ENCODE measurements at regions not wholly inside any gene's neighbourhood (a gene's known extent, or its start where the extent isn't known, plus 50 kb on each side); places are given as distances from the start of the nearest gene placed in this dataset.

GRCh38 chr5:128635379-128635778 lies 97.3 kb upstream of the FBN2 start:
- Mint-ChIP-seq H3K4me3 (no peak overlapping the region), H3K9me3 (peaks cover 2% of the 10 kb centered on the region in 2 donors), H3K36me3 (ENCODE audit: insufficient read depth in 2 of 2) (peaks cover 0 to 2% of the 10 kb centered on the region in 2 donors), H3K27me3 (ENCODE audit: low read depth) (no peaks in the 10 kb centered on the region), H3K27ac (no peak overlapping the region), H3K4me1 (ENCODE audit: low read depth) (no peaks in the 10 kb centered on the region)
- DNase-seq: no peak
- ATAC-seq (replicated peaks in 1 of 2): no peak

GRCh38 chr5:128636361-128636760 lies 98.3 kb upstream of the FBN2 start:
- DNase-seq: no peak
- peaks cover 0 to 2% of the 10 kb centered on the region in 2 donors for H3K36me3 Mint-ChIP-seq (ENCODE audit: insufficient read depth in 2 of 2)
- no peaks in the 10 kb centered on the region for H3K27me3 Mint-ChIP-seq (ENCODE audit: low read depth)
- H3K4me1 Mint-ChIP-seq (ENCODE audit: low read depth): no peaks in the 10 kb centered on the region
- no peak overlapping the region for H3K27ac Mint-ChIP-seq
- no peak overlapping the region for H3K4me3 Mint-ChIP-seq
- no peak for ATAC-seq (replicated peaks in 1 of 2)
- H3K9me3 Mint-ChIP-seq: peaks cover 2% of the 10 kb centered on the region in 2 donors

GRCh38 chr5:128637031-128637430 lies 99.0 kb upstream of the FBN2 start:
- Mint-ChIP-seq H3K36me3 (ENCODE audit: insufficient read depth in 2 of 2) (peaks cover 0 to 2% of the 10 kb centered on the region in 2 donors), H3K4me3 (no peak overlapping the region), H3K27me3 (ENCODE audit: low read depth) (no peaks in the 10 kb centered on the region), H3K27ac (no peak overlapping the region), H3K4me1 (ENCODE audit: low read depth) (no peaks in the 10 kb centered on the region), H3K9me3 (peaks cover 0 to 2% of the 10 kb centered on the region in 2 donors)
- DNase-seq (no peak), ATAC-seq (replicated peaks in 1 of 2) (no peak)

GRCh38 chr5:128641861-128642260 lies 103.8 kb upstream of the FBN2 start:
- DNase-seq (no peak), ATAC-seq (replicated peaks in 1 of 2) (no peak)
- Mint-ChIP-seq H3K4me3 (no peak overlapping the region), H3K4me1 (ENCODE audit: low read depth) (no peaks in the 10 kb centered on the region), H3K36me3 (ENCODE audit: insufficient read depth in 2 of 2) (no peaks in the 10 kb centered on the region), H3K27me3 (ENCODE audit: low read depth) (no peaks in the 10 kb centered on the region), H3K27ac (no peak overlapping the region), H3K9me3 (peaks cover 1 to 3% of the 10 kb centered on the region in 2 donors)

- no peaks in the 10 kb centered on the region for H3K36me3 Mint-ChIP-seq (ENCODE audit: insufficient read depth in 2 of 2)
- H3K27me3 Mint-ChIP-seq (ENCODE audit: low read depth): no peaks in the 10 kb centered on the region
- no peak for DNase-seq
- H3K4me1 Mint-ChIP-seq (ENCODE audit: low read depth): no peaks in the 10 kb centered on the region
- H3K9me3 Mint-ChIP-seq: peaks cover 1 to 3% of the 10 kb centered on the region in 2 donors
- H3K4me3 Mint-ChIP-seq: no peak overlapping the region
- H3K27ac Mint-ChIP-seq: no peak overlapping the region
- ATAC-seq (replicated peaks in 1 of 2): no peak
These were observed 106.8 kb upstream of the FBN2 start for GRCh38 chr5:128644863-128645262.

- H3K4me1 Mint-ChIP-seq (ENCODE audit: low read depth): no peaks in the 10 kb centered on the region
- H3K36me3 Mint-ChIP-seq (ENCODE audit: insufficient read depth in 2 of 2): no peaks in the 10 kb centered on the region
- no peak overlapping the region for H3K27ac Mint-ChIP-seq
- H3K4me3 Mint-ChIP-seq: no peak overlapping the region
- DNase-seq: no peak
- no peak for ATAC-seq (replicated peaks in 1 of 2)
- peaks cover 1 to 3% of the 10 kb centered on the region in 2 donors for H3K9me3 Mint-ChIP-seq
- H3K27me3 Mint-ChIP-seq (ENCODE audit: low read depth): no peaks in the 10 kb centered on the region
These were observed 107.5 kb upstream of the FBN2 start for GRCh38 chr5:128645581-128645980.

- no peaks in the 10 kb centered on the region for H3K4me1 Mint-ChIP-seq (ENCODE audit: low read depth)
- peaks cover 1 to 3% of the 10 kb centered on the region in 2 donors for H3K9me3 Mint-ChIP-seq
- no peak overlapping the region for H3K4me3 Mint-ChIP-seq
- ATAC-seq (replicated peaks in 1 of 2) (no peak), DNase-seq (no peak)
- no peaks in the 10 kb centered on the region for H3K36me3 Mint-ChIP-seq (ENCODE audit: insufficient read depth in 2 of 2)
- no peak overlapping the region for H3K27ac Mint-ChIP-seq
- H3K27me3 Mint-ChIP-seq (ENCODE audit: low read depth): no peaks in the 10 kb centered on the region
These were observed 108.1 kb upstream of the FBN2 start for GRCh38 chr5:128646176-128646575.

GRCh38 chr5:128649192-128649591 lies 111.1 kb upstream of the FBN2 start:
- Mint-ChIP-seq H3K27me3 (ENCODE audit: low read depth) (no peaks in the 10 kb centered on the region), H3K9me3 (peaks cover 3 to 4% of the 10 kb centered on the region in 2 donors), H3K4me3 (no peak overlapping the region), H3K27ac (no peak overlapping the region), H3K36me3 (ENCODE audit: insufficient read depth in 2 of 2) (no peaks in the 10 kb centered on the region), H3K4me1 (ENCODE audit: low read depth) (no peaks in the 10 kb centered on the region)
- ATAC-seq (replicated peaks in 1 of 2) (no peak), DNase-seq (no peak)

- DNase-seq (no peak), ATAC-seq (replicated peaks in 1 of 2) (no peak)
- H3K27ac Mint-ChIP-seq: no peak overlapping the region
- H3K36me3 Mint-ChIP-seq (ENCODE audit: insufficient read depth in 2 of 2): no peaks in the 10 kb centered on the region
- H3K27me3 Mint-ChIP-seq (ENCODE audit: low read depth): no peaks in the 10 kb centered on the region
- H3K4me3 Mint-ChIP-seq: no peak overlapping the region
- peaks cover 1 to 3% of the 10 kb centered on the region in 2 donors for H3K9me3 Mint-ChIP-seq
- H3K4me1 Mint-ChIP-seq (ENCODE audit: low read depth): no peaks in the 10 kb centered on the region
These were observed 125.0 kb upstream of the FBN2 start for GRCh38 chr5:128662997-128663396.

- ATAC-seq (replicated peaks in 1 of 2): no peak
- Mint-ChIP-seq H3K9me3 (peaks cover 3 to 5% of the 10 kb centered on the region in 2 donors), H3K4me1 (ENCODE audit: low read depth) (no peaks in the 10 kb centered on the region)
These were observed 127.8 kb upstream of the FBN2 start for GRCh38 chr5:128665747-128666355.

GRCh38 chr5:128667152-128667551 lies 129.1 kb upstream of the FBN2 start:
- Mint-ChIP-seq H3K9me3 (peaks cover 3 to 4% of the 10 kb centered on the region in 2 donors), H3K4me3 (no peak overlapping the region), H3K27ac (no peak overlapping the region), H3K27me3 (ENCODE audit: low read depth) (no peaks in the 10 kb centered on the region), H3K36me3 (ENCODE audit: insufficient read depth in 2 of 2) (no peaks in the 10 kb centered on the region), H3K4me1 (ENCODE audit: low read depth) (no peaks in the 10 kb centered on the region)
- ATAC-seq (replicated peaks in 1 of 2) (no peak), DNase-seq (no peak)

More at GRCh38 chr5:128665747-128666355, 127.8 kb upstream of the FBN2 start:
- no peak overlapping the region for H3K27ac Mint-ChIP-seq
- H3K4me3 Mint-ChIP-seq: no peak overlapping the region
- no peak for DNase-seq
- H3K27me3 Mint-ChIP-seq (ENCODE audit: low read depth): no peaks in the 10 kb centered on the region
- H3K36me3 Mint-ChIP-seq (ENCODE audit: insufficient read depth in 2 of 2): no peaks in the 10 kb centered on the region

- H3K4me1 Mint-ChIP-seq (ENCODE audit: low read depth): no peaks in the 10 kb centered on the region
- no peak for ATAC-seq (replicated peaks in 1 of 2)
- H3K27ac Mint-ChIP-seq: no peak overlapping the region
- H3K36me3 Mint-ChIP-seq (ENCODE audit: insufficient read depth in 2 of 2): no peaks in the 10 kb centered on the region
- H3K4me3 Mint-ChIP-seq: no peak overlapping the region
- H3K27me3 Mint-ChIP-seq (ENCODE audit: low read depth): no peaks in the 10 kb centered on the region
- peaks cover 3 to 4% of the 10 kb centered on the region in 2 donors for H3K9me3 Mint-ChIP-seq
- DNase-seq: no peak
These were observed 129.7 kb upstream of the FBN2 start for GRCh38 chr5:128667751-128668150.

- H3K36me3 Mint-ChIP-seq (ENCODE audit: insufficient read depth in 2 of 2): no peaks in the 10 kb centered on the region
- no peak for ATAC-seq (replicated peaks in 1 of 2)
- H3K27ac Mint-ChIP-seq: no peak overlapping the region
- peaks cover 3 to 4% of the 10 kb centered on the region in 2 donors for H3K9me3 Mint-ChIP-seq
- no peak overlapping the region for H3K4me3 Mint-ChIP-seq
- H3K27me3 Mint-ChIP-seq (ENCODE audit: low read depth): no peaks in the 10 kb centered on the region
- no peaks in the 10 kb centered on the region for H3K4me1 Mint-ChIP-seq (ENCODE audit: low read depth)
- DNase-seq: no peak
These were observed 130.9 kb upstream of the FBN2 start for GRCh38 chr5:128668921-128669320.

- DNase-seq (no peak), ATAC-seq (replicated peaks in 1 of 2) (no peak)
- H3K4me1 Mint-ChIP-seq (ENCODE audit: low read depth): no peaks in the 10 kb centered on the region
- no peak overlapping the region for H3K27ac Mint-ChIP-seq
- H3K36me3 Mint-ChIP-seq (ENCODE audit: insufficient read depth in 2 of 2): no peaks in the 10 kb centered on the region
- H3K4me3 Mint-ChIP-seq: no peak overlapping the region
- H3K27me3 Mint-ChIP-seq (ENCODE audit: low read depth): no peaks in the 10 kb centered on the region
- H3K9me3 Mint-ChIP-seq: peaks cover 3 to 4% of the 10 kb centered on the region in 2 donors
These were observed 131.8 kb upstream of the FBN2 start for GRCh38 chr5:128669803-128670202.
